T-cell (primary cell): ENCODE measurements at regions not wholly inside any gene's neighbourhood (a gene's known extent, or its start where the extent isn't known, plus 50 kb on each side); places are given as distances from the start of the nearest gene placed in this dataset.

Experiments used
- ATAC-seq, 4 experiments: fragments of 200-7000 bp in 3 of 4; fragments of 150-1000 bp in 1 of 4; cut with Tn5 transposase; replicated peaks in 1 of 4; 1 replicate in 3 of 4; 2 replicates in 1 of 4; pipeline ENCODE4 v1.10.0; 2021; ENCODE audit warnings: moderate library complexity in 3 of 4, mild to moderate bottlenecking in 2 of 4, moderate number of reproducible peaks in 1 of 4
- CTCF ChIA-PET, 2 donors: fragments of 300-600 bp; sonication (Branson Sonifier 250); formaldehyde crosslinking; loops; one replicate each; lab custom pipeline; 2022; ENCODE audit warnings: antibody characterized with exemption in 2 of 2; lab: Charles Lee
- POLR2A ChIA-PET, 2 donors: fragments of 300-600 bp; sonication (Branson Sonifier 250); formaldehyde crosslinking; loops; one replicate each; lab custom pipeline; 2022; ENCODE audit warnings: antibody characterized with exemption in 2 of 2; lab: Charles Lee
- DNase-seq, 35 experiments: peaks; one replicate each; pipeline versions ENCODE4 v3.0.0 to v3.0.0-alpha.2; 2013 to 2023
- H3K27ac ChIP-seq: one replicate; pipeline ENCODE4 v1.5.1; 2013; ENCODE audit warnings: low read length
- H3K27me3 ChIP-seq, 2 experiments: replicated peaks in 1 of 2; 1 replicate in 1 of 2; 2 replicates in 1 of 2; pipeline versions ENCODE4 v1.6.1 to v1.7.0; 2013; ENCODE audit warnings: low read length in 1 of 2, mixed read lengths in 1 of 2; ENCODE audit not compliant: control insufficient read depth in 2 of 2, insufficient read depth in 2 of 2; ENCODE audit errors: extremely low read depth in 1 of 2
- H3K36me3 ChIP-seq, 2 donors: 1 replicate in 1 of 2; 2 replicates in 1 of 2; pipeline versions ENCODE4 v1.6.1 to v1.7.0; 2013; ENCODE audit warnings: low read length in 1 of 2; ENCODE audit not compliant: control insufficient read depth in 2 of 2, insufficient read depth in 1 of 2; ENCODE audit errors: extremely low read depth in 1 of 2
- H3K4me1 ChIP-seq, 2 experiments: 1 replicate in 1 of 2; 2 replicates in 1 of 2; pipeline versions ENCODE4 v1.6.1 to v1.7.0; 2013; ENCODE audit warnings: low read length in 2 of 2, mixed read lengths in 1 of 2; ENCODE audit not compliant: insufficient read depth in 2 of 2, control insufficient read depth in 1 of 2; ENCODE audit errors: extremely low read depth in 1 of 2
- H3K4me3 ChIP-seq, 2 donors: 1 replicate in 1 of 2; 2 replicates in 1 of 2; pipeline versions ENCODE4 v1.5.1 to v1.7.0; 2013; ENCODE audit warnings: mild to moderate bottlenecking in 2 of 2, low read length in 1 of 2, moderate library complexity in 1 of 2; ENCODE audit not compliant: control insufficient read depth in 1 of 2; ENCODE audit errors: extremely low read depth in 1 of 2
- H3K9me3 ChIP-seq: 2 replicates; pipeline ENCODE4 v1.7.0; 2013
- H3K27ac Mint-ChIP-seq, 2 donors: one replicate each; pipeline ENCODE4 v1.8.0; 2020 to 2021; ENCODE audit warnings: mild to moderate bottlenecking in 2 of 2, mixed read lengths in 2 of 2
- H3K27me3 Mint-ChIP-seq, 2 donors: one replicate each; pipeline ENCODE4 v1.8.0; 2021 to 2022; ENCODE audit warnings: mixed read lengths in 2 of 2
- H3K36me3 Mint-ChIP-seq: one replicate; pipeline ENCODE4 v1.8.0; 2021; ENCODE audit warnings: mixed read lengths
- H3K4me1 Mint-ChIP-seq, 3 donors: one replicate each; pipeline ENCODE4 v1.8.0; 2020 to 2022; ENCODE audit warnings: mixed read lengths in 3 of 3, mild to moderate bottlenecking in 1 of 3
- H3K4me3 Mint-ChIP-seq, 3 donors: one replicate each; pipeline ENCODE4 v1.8.0; 2020 to 2022; ENCODE audit warnings: mild to moderate bottlenecking in 3 of 3, mixed read lengths in 3 of 3, moderate library complexity in 3 of 3
- H3K9me3 Mint-ChIP-seq, 3 donors: one replicate each; pipeline ENCODE4 v1.8.0; 2020 to 2022; ENCODE audit warnings: mixed read lengths in 3 of 3
- WGBS: methylation state at CpG from one replicate; pipeline ENCODE4 v1.1.5; 2013; ENCODE audit warnings: missing lambda C conversion rate; ENCODE audit not compliant: insufficient coverage; 5-methylcytosine and 5-hydroxymethylcytosine counted together

DNA sequence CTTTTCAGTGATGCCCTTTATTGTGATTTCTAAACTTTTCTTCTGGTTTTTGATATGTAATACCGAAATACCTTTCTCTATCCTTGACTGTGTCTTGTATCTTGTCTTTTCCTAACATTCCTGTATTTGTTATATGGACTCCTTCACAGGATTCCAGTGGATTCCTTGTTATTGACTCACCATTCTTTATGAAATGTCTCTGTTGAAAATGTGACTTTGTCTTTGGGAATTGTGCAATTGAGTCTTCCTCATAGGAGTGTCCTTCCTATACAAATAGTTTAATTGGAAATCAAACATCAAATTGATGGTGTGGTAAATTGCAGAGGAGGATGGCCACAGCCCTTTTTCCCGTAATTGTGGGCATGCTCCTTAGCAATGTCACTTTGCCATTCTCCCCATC is 296.6 kb upstream of the KITLG start:
- whole genome bisulfite sequencing = no CpG with 5 or more reads among the region's 2 CpGs
- H3K4me3 ChIP-seq = no peak overlapping the region
- no peaks in the 10 kb centered on the region for H3K4me1 ChIP-seq
- Mint-ChIP-seq H3K4me1 (no peaks in the 10 kb centered on the region), H3K4me3 (no peak overlapping the region), H3K27ac (no peak overlapping the region), H3K9me3 (peaks cover 0 to 6% (median 2%) of the 10 kb centered on the region in 3 donors), H3K36me3 (no peaks in the 10 kb centered on the region), H3K27me3 (no peaks in the 10 kb centered on the region)
- no peaks in the 10 kb centered on the region for H3K9me3 ChIP-seq
- ChIA-PET POLR2A (no interaction called here), CTCF (no interaction called here)
- ATAC-seq (no peak), DNase-seq (no peak)
- no peaks in the 10 kb centered on the region for H3K36me3 ChIP-seq
- H3K27me3 ChIP-seq = no peaks in the 10 kb centered on the region
- no peak overlapping the region for H3K27ac ChIP-seq

DNA sequence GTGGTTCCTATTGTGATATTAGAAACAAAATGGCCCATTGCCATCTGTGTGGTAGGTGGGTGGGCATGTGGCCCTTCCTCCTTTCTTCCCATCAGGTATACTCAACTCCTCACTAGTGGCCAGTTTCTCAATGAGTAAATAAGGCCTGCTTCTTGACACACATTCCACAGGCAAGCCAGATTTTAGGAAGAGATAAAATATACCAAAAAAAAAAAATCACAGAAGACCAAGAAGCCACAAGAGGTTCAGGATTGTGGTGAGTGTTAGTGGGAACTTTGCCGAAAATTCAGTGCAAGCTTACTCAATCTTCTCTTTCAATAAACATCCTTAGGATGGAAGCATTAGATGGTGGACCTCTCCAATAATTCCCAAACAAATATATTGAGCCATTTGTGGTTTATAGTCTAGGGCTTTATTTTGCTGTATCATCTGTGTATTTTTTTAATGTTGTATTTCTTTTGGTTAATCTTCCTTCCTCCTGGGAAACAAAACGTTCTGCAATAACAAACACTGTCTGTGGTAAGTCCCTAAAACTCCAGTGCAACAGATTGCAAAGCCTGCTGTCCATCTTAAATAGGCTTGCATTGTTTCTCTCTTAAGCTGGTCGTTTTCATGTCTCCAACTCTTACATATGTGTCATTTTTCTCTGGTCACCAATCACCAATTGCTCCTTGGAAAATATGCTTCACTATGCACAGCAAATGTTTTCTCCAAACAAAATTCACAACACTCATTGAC is 289.9 kb upstream of the KITLG start:
- Histone ChIP-seq H3K4me3 (no peak overlapping the region), H3K9me3 (no peaks in the 10 kb centered on the region), H3K4me1 (no peaks in the 10 kb centered on the region), H3K36me3 (no peaks in the 10 kb centered on the region), H3K27me3 (no peaks in the 10 kb centered on the region), H3K27ac (no peak overlapping the region)
- Mint-ChIP-seq H3K27me3 (no peaks in the 10 kb centered on the region), H3K4me1 (no peaks in the 10 kb centered on the region), H3K9me3 (no peaks in the 10 kb centered on the region), H3K4me3 (no peak overlapping the region), H3K36me3 (no peaks in the 10 kb centered on the region), H3K27ac (no peak overlapping the region)
- no peak for DNase-seq
- CTCF ChIA-PET = no interaction called here
- no peak for ATAC-seq
- POLR2A ChIA-PET = no interaction called here
- whole genome bisulfite sequencing = 18% methylated on average over 1 of the region's 3 CpGs

DNA sequence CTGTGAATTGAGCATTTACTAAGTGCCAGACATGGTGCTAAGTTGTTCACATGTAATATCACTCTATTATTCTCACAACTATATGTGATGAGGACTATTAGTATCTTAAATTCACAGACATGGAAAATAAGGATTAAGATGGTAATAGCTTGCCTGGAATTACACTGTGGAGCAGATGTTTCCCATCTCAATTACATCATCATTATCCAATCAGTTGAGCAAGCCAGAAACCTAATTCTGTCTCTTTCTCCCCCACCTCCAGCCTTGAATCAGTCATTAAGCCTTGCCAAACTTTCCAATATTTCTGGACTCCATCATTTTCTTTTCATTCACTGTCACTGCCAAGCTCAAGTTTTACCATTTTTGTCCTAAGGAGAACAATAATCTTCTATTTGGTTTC is 287.8 kb upstream of the KITLG start:
- H3K9me3 Mint-ChIP-seq = no peaks in the 10 kb centered on the region
- ChIA-PET POLR2A (interaction anchor here in 1 of 2 donors (0.6 kb wide), 1 partner anchor 119 kb away, joined by 10 read pairs; no protein-coding TSS in a partner anchor), CTCF (no interaction called here)

DNA sequence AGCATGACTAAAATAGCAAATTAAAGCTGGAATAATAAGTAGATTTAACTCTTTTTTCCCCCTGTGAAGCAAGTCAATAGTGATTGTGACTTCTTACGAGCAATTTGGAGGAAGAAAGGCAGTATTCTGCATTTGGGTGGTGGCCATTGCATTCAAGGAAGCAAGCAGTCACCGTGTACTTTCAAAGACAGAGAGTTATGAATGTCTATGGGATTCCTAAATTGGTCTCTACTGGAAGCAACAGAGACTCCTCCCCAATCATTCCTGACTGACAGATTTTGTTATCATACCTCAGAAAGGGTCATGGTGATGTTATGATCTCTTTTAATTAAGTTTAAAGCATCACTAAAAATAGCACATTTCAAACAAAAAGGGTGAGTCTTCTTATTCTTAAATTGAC is 287.2 kb upstream of the KITLG start:
- DNase-seq = no peak
- Mint-ChIP-seq H3K36me3 (no peaks in the 10 kb centered on the region), H3K27me3 (no peaks in the 10 kb centered on the region), H3K27ac (no peak overlapping the region), H3K4me1 (no peaks in the 10 kb centered on the region), H3K9me3 (no peaks in the 10 kb centered on the region), H3K4me3 (no peak overlapping the region)
- ChIA-PET POLR2A (no interaction called here), CTCF (no interaction called here)
- Histone ChIP-seq H3K27me3 (no peaks in the 10 kb centered on the region), H3K9me3 (no peaks in the 10 kb centered on the region), H3K36me3 (no peaks in the 10 kb centered on the region), H3K4me3 (no peak overlapping the region), H3K4me1 (no peaks in the 10 kb centered on the region), H3K27ac (no peak overlapping the region)
- WGBS = no CpG with 5 or more reads among the region's 2 CpGs
- no peak for ATAC-seq

More for the DNA sequence above, 287.8 kb upstream of the KITLG start:
- no peak overlapping the region for H3K27ac Mint-ChIP-seq
- DNase-seq (no peak), ATAC-seq (no peak)
- no peak overlapping the region for H3K4me3 Mint-ChIP-seq
- H3K36me3 ChIP-seq = no peaks in the 10 kb centered on the region
- H3K27me3 Mint-ChIP-seq = no peaks in the 10 kb centered on the region
- no peak overlapping the region for H3K4me3 ChIP-seq
- H3K27me3 ChIP-seq = no peaks in the 10 kb centered on the region
- H3K4me1 Mint-ChIP-seq = no peaks in the 10 kb centered on the region
- H3K4me1 ChIP-seq = no peaks in the 10 kb centered on the region
- H3K9me3 ChIP-seq = no peaks in the 10 kb centered on the region
- H3K36me3 Mint-ChIP-seq = no peaks in the 10 kb centered on the region
- no peak overlapping the region for H3K27ac ChIP-seq

DNA sequence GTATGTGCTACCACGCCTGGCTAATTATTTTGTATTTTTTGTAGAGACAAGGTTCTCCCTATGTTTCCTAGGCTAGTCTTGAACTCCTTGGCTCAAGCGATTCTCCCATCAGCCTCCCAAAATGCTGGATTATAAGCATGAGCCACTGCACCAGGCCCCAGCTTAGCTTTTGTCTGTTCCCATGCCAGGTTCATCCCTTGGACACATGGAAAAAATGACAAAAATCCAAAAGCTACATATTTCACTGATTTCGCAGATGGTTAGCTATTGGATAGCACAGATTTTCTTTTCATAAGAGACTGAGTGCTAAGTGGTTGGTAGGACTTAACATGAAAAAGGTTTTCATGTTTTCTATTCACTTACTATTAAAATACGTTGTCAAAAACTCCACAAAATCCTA is 286.6 kb upstream of the KITLG start:
- H3K4me3 ChIP-seq = no peak overlapping the region
- H3K27ac ChIP-seq = no peak overlapping the region
- no peak for DNase-seq
- Mint-ChIP-seq H3K27ac (no peak overlapping the region), H3K27me3 (no peaks in the 10 kb centered on the region), H3K4me1 (no peaks in the 10 kb centered on the region), H3K36me3 (no peaks in the 10 kb centered on the region), H3K9me3 (no peaks in the 10 kb centered on the region), H3K4me3 (no peak overlapping the region)
- H3K4me1 ChIP-seq = no peaks in the 10 kb centered on the region
- ChIA-PET CTCF (no interaction called here), POLR2A (no interaction called here)
- 80% methylated on average over 1 of the region's 4 CpGs for WGBS
- no peak for ATAC-seq
- H3K9me3 ChIP-seq = no peaks in the 10 kb centered on the region
- no peaks in the 10 kb centered on the region for H3K36me3 ChIP-seq
- H3K27me3 ChIP-seq = no peaks in the 10 kb centered on the region

DNA sequence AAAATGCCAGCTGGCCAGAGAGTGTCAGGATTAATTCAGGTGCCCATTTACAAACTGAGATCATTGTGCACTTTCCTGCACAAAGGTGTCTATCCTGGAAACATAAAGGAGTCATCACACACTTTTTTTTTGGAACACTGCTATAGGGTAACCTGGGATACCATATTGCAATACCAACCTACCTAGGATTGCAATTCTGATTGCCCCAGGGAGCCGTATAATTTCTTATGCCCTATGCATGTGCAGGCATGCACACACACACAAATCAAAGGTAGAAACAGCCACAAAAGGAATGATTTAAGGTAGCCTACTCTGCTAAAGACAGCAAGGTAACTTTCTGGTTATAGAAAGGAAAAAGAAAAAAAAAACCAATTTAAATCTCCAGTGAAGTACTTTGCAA is 285.3 kb upstream of the KITLG start:
- Histone ChIP-seq H3K27ac (no peak overlapping the region), H3K36me3 (no peaks in the 10 kb centered on the region), H3K4me1 (no peaks in the 10 kb centered on the region), H3K27me3 (no peaks in the 10 kb centered on the region), H3K9me3 (no peaks in the 10 kb centered on the region), H3K4me3 (no peak overlapping the region)
- Mint-ChIP-seq H3K36me3 (no peaks in the 10 kb centered on the region), H3K27ac (no peak overlapping the region), H3K4me3 (no peak overlapping the region), H3K27me3 (peaks cover 0 to 4% of the 10 kb centered on the region in 2 donors), H3K4me1 (no peaks in the 10 kb centered on the region), H3K9me3 (no peaks in the 10 kb centered on the region)
- ChIA-PET CTCF (no interaction called here), POLR2A (no interaction called here)
- WGBS = 80% methylated on average over 1 of the region's 1 CpG
- ATAC-seq (no peak), DNase-seq (no peak)

DNA sequence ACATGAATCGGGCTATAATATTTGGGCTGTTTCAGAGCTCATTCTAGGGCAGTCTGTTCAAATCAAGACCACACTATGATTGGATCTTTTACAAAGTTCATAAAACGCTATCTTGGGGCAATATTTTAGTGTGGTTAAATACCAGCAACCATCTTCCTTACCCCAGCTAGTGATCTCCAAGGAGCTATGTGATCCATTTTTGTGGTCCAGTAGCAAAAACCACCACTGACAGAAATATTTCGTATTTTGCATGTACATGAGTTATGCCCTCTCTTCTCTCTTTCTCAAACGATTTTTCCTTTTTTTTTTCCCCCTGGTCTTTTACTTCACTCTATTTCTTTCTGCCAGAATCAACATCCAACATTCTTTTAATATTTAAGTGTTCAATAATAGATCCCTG is 280.6 kb upstream of the KITLG start:
- ChIA-PET CTCF (no interaction called here), POLR2A (no interaction called here)
- DNase-seq (no peak), ATAC-seq (no peak)
- no CpG with 5 or more reads among the region's 4 CpGs for WGBS
- peaks cover 0 to 8% of the 10 kb centered on the region in 2 donors for H3K27me3 Mint-ChIP-seq
- Histone ChIP-seq H3K27ac (no peak overlapping the region), H3K27me3 (no peaks in the 10 kb centered on the region), H3K9me3 (no peaks in the 10 kb centered on the region), H3K4me1 (no peaks in the 10 kb centered on the region), H3K4me3 (no peak overlapping the region), H3K36me3 (no peaks in the 10 kb centered on the region)
- H3K27ac Mint-ChIP-seq = no peak overlapping the region
- no peaks in the 10 kb centered on the region for H3K36me3 Mint-ChIP-seq
- H3K4me3 Mint-ChIP-seq = no peak overlapping the region
- H3K4me1 Mint-ChIP-seq = no peaks in the 10 kb centered on the region
- no peaks in the 10 kb centered on the region for H3K9me3 Mint-ChIP-seq
